HCT116 (cell line): ENCODE measurements at regions not wholly inside any gene's neighbourhood (a gene's known extent, or its start where the extent isn't known, plus 50 kb on each side); places are given as distances from the start of the nearest gene placed in this dataset.

Experiments
- CTCF ChIP-seq, 3 experiments: fragments of 200-600 bp in 1 of 3; sonication (generic) in 1 of 3; IDR thresholded peaks in 2 of 3; conservative IDR thresholded peaks in 1 of 3; 2 replicates each; pipeline ENCODE4 v1.5.1; 2012 to 2017; ENCODE audit warnings: low read depth in 2 of 3, low read length in 2 of 3, antibody characterized with exemption in 1 of 3, borderline replicate concordance in 1 of 3, control low read depth in 1 of 3, mild to moderate bottlenecking in 1 of 3, mixed read lengths in 1 of 3, mixed run types in 1 of 3, moderate library complexity in 1 of 3; ENCODE audit not compliant: insufficient read depth in 1 of 3
- EGR1 ChIP-seq: IDR thresholded peaks from 2 replicates; pipeline ENCODE4 v1.6.1; 2012; ENCODE audit warnings: low read depth
- EZH2 ChIP-seq: fragments of 200-600 bp; sonication (generic); IDR thresholded peaks from 2 replicates; pipeline ENCODE4 v1.6.1; 2017; ENCODE audit warnings: antibody characterized with exemption, mixed run types
- EZH2phosphoT487 ChIP-seq: fragments of 200-600 bp; IDR thresholded peaks from 2 replicates; pipeline ENCODE4 v1.6.1; 2018; ENCODE audit warnings: antibody characterized with exemption, borderline replicate concordance
- MAX ChIP-seq: IDR thresholded peaks from 2 replicates; pipeline ENCODE4 v1.6.1; 2012
- POLR2A ChIP-seq: IDR thresholded peaks from 2 replicates; pipeline ENCODE4 v1.7.0; 2011; ENCODE audit warnings: borderline replicate concordance; ENCODE audit not compliant: insufficient read depth, insufficient read length; ENCODE audit errors: extremely low read depth
- POLR2AphosphoS5 ChIP-seq: IDR thresholded peaks from 2 replicates; pipeline ENCODE4 v1.6.1; 2011; ENCODE audit warnings: mild to moderate bottlenecking, low read depth, low read length, moderate library complexity
- SIN3A ChIP-seq: IDR thresholded peaks from 2 replicates; pipeline ENCODE4 v1.6.1; 2012; ENCODE audit warnings: low read depth
- SP1 ChIP-seq: IDR thresholded peaks from 2 replicates; pipeline ENCODE4 v1.6.1; 2012; ENCODE audit warnings: low read depth
- TCF7L2 ChIP-seq: IDR thresholded peaks from 2 replicates; pipeline ENCODE4 v1.7.0; 2011; ENCODE audit warnings: borderline replicate concordance, inconsistent platforms; ENCODE audit not compliant: insufficient read depth, insufficient read length; ENCODE audit errors: extremely low read depth

DNA sequence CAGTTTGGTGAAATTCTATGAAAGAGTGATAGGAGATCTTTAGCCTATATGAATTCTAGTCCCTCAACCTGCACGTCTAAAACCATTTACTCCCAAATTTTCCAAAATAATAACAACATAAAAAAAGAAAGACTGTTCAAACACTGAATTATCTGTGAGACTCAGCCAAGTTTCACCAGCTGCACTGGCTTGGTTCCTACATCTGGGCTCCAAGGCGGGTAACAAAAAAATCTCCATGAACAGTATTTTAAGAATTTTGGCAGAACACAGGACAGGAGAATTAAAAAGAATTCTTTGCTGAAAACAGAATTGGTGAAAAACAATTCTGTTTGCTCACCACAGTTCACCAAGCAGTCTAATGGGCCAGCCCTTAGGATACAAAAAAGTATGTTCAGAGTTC, 536.8 kb upstream of the ATP2B1 start:
- TF ChIP-seq MAX = no peak
- TF ChIP-seq CTCF (IDR thresholded peaks at IDR 0.05 in 2 of 3, conservative IDR thresholded peaks at IDR 0.05 in 1 of 3; ENCODE audit: borderline replicate concordance in 1 of 3, insufficient read depth in 1 of 3, low read depth in 2 of 3, low read length in 2 of 3) = no peak
- no peak for TF ChIP-seq POLR2A
- no peak for TF ChIP-seq POLR2AphosphoS5
- TF ChIP-seq SIN3A = no peak
- no peak for TF ChIP-seq EZH2
- no peak for TF ChIP-seq SP1
- TF ChIP-seq TCF7L2 = no peak
- TF ChIP-seq EGR1 = no peak
- no peak for TF ChIP-seq EZH2phosphoT487
